SW480 (cell line): ENCODE measurements at regions not wholly inside any gene's neighbourhood (a gene's known extent, or its start where the extent isn't known, plus 50 kb on each side); places are given as distances from the start of the nearest gene placed in this dataset.
A peak's percentile ranks its signal among the peaks of the same experiment; 100 is the strongest.

Experiments used
- DNase-seq: peaks from one replicate; pipeline ENCODE4 v3.0.0-alpha.2; 2016; ENCODE audit warnings: low spot score

GRCh38 chr2:139835101-139835500 is 1054.9 kb upstream of the NXPH2 start:
- no peak for DNase-seq

GRCh38 chr2:139828011-139828410 is 1047.8 kb upstream of the NXPH2 start:
- no peak for DNase-seq

- no peak for DNase-seq
These were observed 1045.5 kb upstream of the NXPH2 start for GRCh38 chr2:139825726-139826125.

- no peak for DNase-seq
These were observed 1039.1 kb upstream of the NXPH2 start for GRCh38 chr2:139819273-139819796.

- no peak for DNase-seq
These were observed 1034.3 kb upstream of the NXPH2 start for GRCh38 chr2:139814458-139814857.

GRCh38 chr2:139813340-139813739 is 1033.2 kb upstream of the NXPH2 start:
- DNase-seq: no peak

- no peak for DNase-seq
These were observed 1025.3 kb upstream of the NXPH2 start for GRCh38 chr2:139805441-139805840.

- DNase-seq: no peak
These were observed 1018.2 kb upstream of the NXPH2 start for GRCh38 chr2:139798391-139798790.

- DNase-seq: peak; percentile 5
These were observed 1010.9 kb upstream of the NXPH2 start for GRCh38 chr2:139790807-139791752.

GRCh38 chr2:139790136-139790535 is 1009.9 kb upstream of the NXPH2 start:
- DNase-seq: no peak

GRCh38 chr2:139778732-139779131 is 998.5 kb upstream of the NXPH2 start:
- no peak for DNase-seq

GRCh38 chr2:139773720-139774277 is 993.6 kb upstream of the NXPH2 start:
- no peak for DNase-seq

- no peak for DNase-seq
These were observed 989.4 kb upstream of the NXPH2 start for GRCh38 chr2:139769633-139770032.

GRCh38 chr2:139763705-139764104 is 983.5 kb upstream of the NXPH2 start:
- DNase-seq: no peak

GRCh38 chr2:139759000-139759505 is 978.9 kb upstream of the NXPH2 start:
- no peak for DNase-seq

- DNase-seq: no peak
These were observed 966.7 kb upstream of the NXPH2 start for GRCh38 chr2:139746901-139747300.

GRCh38 chr2:139744273-139744672 is 964.1 kb upstream of the NXPH2 start:
- DNase-seq: no peak

GRCh38 chr2:139742216-139743172 is 962.3 kb upstream of the NXPH2 start:
- DNase-seq: no peak

GRCh38 chr2:139737659-139738058 is 957.5 kb upstream of the NXPH2 start:
- no peak for DNase-seq

- no peak for DNase-seq
These were observed 950.0 kb upstream of the NXPH2 start for GRCh38 chr2:139730197-139730596.

GRCh38 chr2:139721411-139721995 is 941.3 kb upstream of the NXPH2 start:
- no peak for DNase-seq

GRCh38 chr2:139720056-139720455 is 939.9 kb upstream of the NXPH2 start:
- no peak for DNase-seq
